ENCODE measurements at regions not wholly inside any gene's neighbourhood (a gene's known extent, or its start where the extent isn't known, plus 50 kb on each side); places are given as distances from the start of the nearest gene placed in this dataset.

DNA sequence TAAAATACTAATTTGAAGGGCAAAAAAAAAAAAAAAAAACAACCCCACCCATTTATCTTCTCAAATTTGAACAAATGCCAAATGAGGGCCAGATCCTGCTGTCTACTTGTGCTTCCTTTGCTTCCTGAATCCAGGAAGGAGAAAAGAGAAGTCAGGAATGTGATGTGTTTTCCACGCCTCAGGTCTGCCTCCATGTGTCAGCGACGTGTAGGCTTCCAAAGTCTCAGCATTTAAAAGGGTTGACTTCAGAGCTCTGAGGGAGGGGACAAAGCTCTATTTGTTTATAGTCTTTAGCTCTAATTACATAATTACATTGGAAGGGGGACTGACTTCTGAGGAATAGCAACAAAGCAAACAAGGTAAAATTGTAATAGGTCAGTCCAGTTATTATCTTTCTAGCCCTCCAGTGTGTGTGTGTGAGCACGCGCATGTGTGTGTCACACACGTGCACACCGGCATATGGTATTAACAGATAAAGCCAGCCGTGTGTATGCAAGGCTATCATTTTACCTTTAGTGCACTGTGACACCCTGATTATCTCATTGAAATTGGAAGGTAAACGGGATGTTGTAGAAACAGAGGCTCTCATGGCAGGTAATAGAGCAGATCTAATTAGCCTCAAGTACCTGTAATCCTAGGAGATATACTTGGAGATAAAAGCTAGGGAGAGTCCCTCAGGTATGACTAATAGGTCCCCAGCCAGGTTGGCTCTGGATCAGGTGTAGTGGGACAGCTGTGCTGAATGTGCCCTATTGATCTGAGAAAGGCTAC, 911.4 kb upstream of the ZEB2 start:
- no peak for TF ChIP-seq POLR2AphosphoS5 (IDR thresholded peaks at IDR 0.05)
- TF ChIP-seq CTCF (IDR thresholded peaks at IDR 0.05): no peak
- no peak for TF ChIP-seq POLR2A (IDR thresholded peaks at IDR 0.05)
